HEK293 (cell line): ENCODE measurements at regions not wholly inside any gene's neighbourhood (a gene's known extent, or its start where the extent isn't known, plus 50 kb on each side); places are given as distances from the start of the nearest gene placed in this dataset.

Source experiments
- ZNF549 ChIP-seq: fragments of 450-650 bp; IDR thresholded peaks from 2 replicates; pipeline ENCODE4 v1.5.1; 2018; ENCODE audit warnings: missing biosample characterization, missing genetic modification characterization, mild to moderate bottlenecking, inconsistent platforms, moderate library complexity
- TF ChIP-seq, protein P1 (sequence below): fragments of 450-650 bp; formaldehyde crosslinking; IDR thresholded peaks from 2 replicates; pipeline ENCODE4 v1.5.1; 2016; ENCODE audit warnings: missing biosample characterization, missing genetic modification characterization

GRCh38 chr7:131957338-131958020 lies 401.1 kb upstream of the PODXL start:
- TF ChIP-seq ZNF549 (tag by site-specific recombination): no peak
- TF ChIP-seq, protein P1, sequence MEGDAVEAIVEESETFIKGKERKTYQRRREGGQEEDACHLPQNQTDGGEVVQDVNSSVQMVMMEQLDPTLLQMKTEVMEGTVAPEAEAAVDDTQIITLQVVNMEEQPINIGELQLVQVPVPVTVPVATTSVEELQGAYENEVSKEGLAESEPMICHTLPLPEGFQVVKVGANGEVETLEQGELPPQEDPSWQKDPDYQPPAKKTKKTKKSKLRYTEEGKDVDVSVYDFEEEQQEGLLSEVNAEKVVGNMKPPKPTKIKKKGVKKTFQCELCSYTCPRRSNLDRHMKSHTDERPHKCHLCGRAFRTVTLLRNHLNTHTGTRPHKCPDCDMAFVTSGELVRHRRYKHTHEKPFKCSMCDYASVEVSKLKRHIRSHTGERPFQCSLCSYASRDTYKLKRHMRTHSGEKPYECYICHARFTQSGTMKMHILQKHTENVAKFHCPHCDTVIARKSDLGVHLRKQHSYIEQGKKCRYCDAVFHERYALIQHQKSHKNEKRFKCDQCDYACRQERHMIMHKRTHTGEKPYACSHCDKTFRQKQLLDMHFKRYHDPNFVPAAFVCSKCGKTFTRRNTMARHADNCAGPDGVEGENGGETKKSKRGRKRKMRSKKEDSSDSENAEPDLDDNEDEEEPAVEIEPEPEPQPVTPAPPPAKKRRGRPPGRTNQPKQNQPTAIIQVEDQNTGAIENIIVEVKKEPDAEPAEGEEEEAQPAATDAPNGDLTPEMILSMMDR (tag by site-specific recombination): no peak
